Adrenal gland (tissue), 9 donors: ENCODE measurements at regions not wholly inside any gene's neighbourhood (a gene's known extent, or its start where the extent isn't known, plus 50 kb on each side); places are given as distances from the start of the nearest gene placed in this dataset.

Experiments used
- DNase-seq, 7 donors: peaks; one replicate each; pipeline ENCODE4 v3.0.0-alpha.2; 2019 to 2020
- H3K27ac ChIP-seq, 5 donors: fragments of 200-600 bp; sonication (generic) in 4 of 5; 1 replicate in 3 of 5; 2 replicates in 2 of 5; pipeline versions ENCODE4 v1.5.1 to v1.8.0; 2016 to 2020; ENCODE audit warnings: mild to moderate bottlenecking in 1 of 5
- H3K27me3 ChIP-seq: fragments of 200-600 bp; 2 replicates; pipeline ENCODE4 v1.8.0; 2021
- H3K36me3 ChIP-seq, 2 donors: fragments of 200-600 bp; replicated peaks in 1 of 2; 1 replicate in 1 of 2; 2 replicates in 1 of 2; pipeline versions ENCODE4 v1.5.1 to v1.8.0; 2018 to 2022
- H3K4me1 ChIP-seq, 2 donors: fragments of 200-600 bp; replicated peaks in 1 of 2; 1 replicate in 1 of 2; 2 replicates in 1 of 2; pipeline versions ENCODE4 v1.5.1 to v1.8.0; 2018 to 2021
- H3K4me3 ChIP-seq, 4 donors: fragments of 200-600 bp; sonication (generic) in 3 of 4; one replicate each; pipeline ENCODE4 v1.5.1; 2016 to 2018
- H3K9me3 ChIP-seq, 3 donors: fragments of 200-600 bp; sonication (generic) in 1 of 3; replicated peaks in 1 of 3; 1 replicate in 2 of 3; 2 replicates in 1 of 3; pipeline versions ENCODE4 v1.5.1 to v1.8.0; 2016 to 2021
- POLR2A ChIP-seq, 2 donors: fragments of 450-650 bp; IDR thresholded peaks; one replicate each; pipeline ENCODE4 v1.6.1; 2017; ENCODE audit warnings: antibody characterized with exemption in 2 of 2, mild to moderate bottlenecking in 2 of 2, moderate library complexity in 1 of 2
- WGBS, 4 donors: extraction: QIAGEN DNeasy Blood & Tissue Kit in 2 of 4; methylation state at CpG; one replicate each; pipeline versions ENCODE4 v1.1.5 to v1.1.7; 2013 to 2017; 5-methylcytosine and 5-hydroxymethylcytosine counted together
- intact Hi-C, 2 donors: fragments of 100-400 bp; cut with DNase I; formaldehyde crosslinking; loops; one replicate each; pipeline versions ENCODE4 v1.14.1 to v1.15.0; 2022 to 2023
- TF ChIP-seq, protein P1 (sequence below), 6 experiments: fragments of 450-650 bp in 4 of 6; fragments of 200-600 bp in 2 of 6; sonication (generic) in 1 of 6; IDR thresholded peaks; 1 replicate in 5 of 6; 2 replicates in 1 of 6; pipeline versions ENCODE4 v1.5.1 to v1.8.0; 2016 to 2021; ENCODE audit warnings: antibody characterized with exemption in 6 of 6, mild to moderate bottlenecking in 2 of 6, moderate library complexity in 1 of 6
- donor health status: healthy with polysubstance abuse.
- donor health status: Bipolar disorder and iron deficiency.
- donor health status: DM: yes; HTN: yes; CAD: no.
- donor health status: DM: no; HTN: no; CAD: no.
- donor health status: DM: no; HTN: no; CAD: no.

- no peak for TF ChIP-seq POLR2A (IDR thresholded peaks at IDR 0.05)
- TF ChIP-seq, protein P1, sequence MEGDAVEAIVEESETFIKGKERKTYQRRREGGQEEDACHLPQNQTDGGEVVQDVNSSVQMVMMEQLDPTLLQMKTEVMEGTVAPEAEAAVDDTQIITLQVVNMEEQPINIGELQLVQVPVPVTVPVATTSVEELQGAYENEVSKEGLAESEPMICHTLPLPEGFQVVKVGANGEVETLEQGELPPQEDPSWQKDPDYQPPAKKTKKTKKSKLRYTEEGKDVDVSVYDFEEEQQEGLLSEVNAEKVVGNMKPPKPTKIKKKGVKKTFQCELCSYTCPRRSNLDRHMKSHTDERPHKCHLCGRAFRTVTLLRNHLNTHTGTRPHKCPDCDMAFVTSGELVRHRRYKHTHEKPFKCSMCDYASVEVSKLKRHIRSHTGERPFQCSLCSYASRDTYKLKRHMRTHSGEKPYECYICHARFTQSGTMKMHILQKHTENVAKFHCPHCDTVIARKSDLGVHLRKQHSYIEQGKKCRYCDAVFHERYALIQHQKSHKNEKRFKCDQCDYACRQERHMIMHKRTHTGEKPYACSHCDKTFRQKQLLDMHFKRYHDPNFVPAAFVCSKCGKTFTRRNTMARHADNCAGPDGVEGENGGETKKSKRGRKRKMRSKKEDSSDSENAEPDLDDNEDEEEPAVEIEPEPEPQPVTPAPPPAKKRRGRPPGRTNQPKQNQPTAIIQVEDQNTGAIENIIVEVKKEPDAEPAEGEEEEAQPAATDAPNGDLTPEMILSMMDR (IDR thresholded peaks at IDR 0.05) = no peak
- Histone ChIP-seq H3K9me3 (no peaks in the 10 kb centered on the region), H3K36me3 (no peaks in the 10 kb centered on the region), H3K4me1 (no peaks in the 10 kb centered on the region), H3K4me3 (no peak overlapping the region), H3K27me3 (no peaks in the 10 kb centered on the region), H3K27ac (no peak overlapping the region)
- intact Hi-C loops = no loop called here
- DNase-seq = no peak
- 82 to 87% (median 82%) methylated on average over 3 of the region's 3 CpGs for WGBS, 4 donors
These were observed 628.7 kb upstream of the AUTS2 start for GRCh38 chr7:68969571-68969970.

DNA sequence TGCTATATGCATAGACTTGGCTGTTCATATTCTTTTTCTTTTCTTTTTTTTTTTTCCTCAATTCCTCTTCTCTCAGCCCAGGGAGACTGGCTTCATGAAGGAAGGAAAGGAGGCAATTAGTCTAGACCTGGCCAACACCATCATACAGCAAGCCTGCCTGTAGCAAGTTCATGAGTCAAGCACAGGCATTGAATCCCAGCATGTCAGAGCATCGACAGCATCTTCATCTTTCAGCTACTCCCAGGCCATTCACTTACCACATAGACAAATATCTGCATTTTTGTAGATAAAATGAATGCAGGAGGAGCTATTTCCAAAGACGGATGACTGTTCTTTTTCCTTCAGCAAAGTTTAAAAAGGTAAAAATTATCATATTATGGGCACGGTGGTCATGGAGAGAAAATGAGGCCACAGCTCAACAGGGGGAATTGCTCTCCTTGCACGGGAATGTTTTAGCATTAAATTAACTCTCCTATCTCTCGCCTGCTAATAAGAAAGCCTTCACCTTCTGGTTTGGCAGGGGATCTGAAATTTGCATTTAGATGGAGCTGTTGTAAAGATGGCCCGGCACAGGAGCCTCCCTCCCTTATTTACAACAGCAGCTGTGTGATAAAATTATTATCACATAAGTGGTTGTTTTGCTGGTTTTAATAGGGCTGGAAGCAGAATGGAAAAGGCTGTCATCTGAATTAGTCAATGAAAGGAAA, 626.5 kb upstream of the AUTS2 start:
- intact Hi-C loops = no loop called here
- TF ChIP-seq, protein P1 (IDR thresholded peaks at IDR 0.05) = no peak
- no peak for TF ChIP-seq POLR2A (IDR thresholded peaks at IDR 0.05)
- H3K4me3 ChIP-seq = no peak overlapping the region
- WGBS, 4 donors = 55 to 64% (median 63%) methylated on average over 6 of the region's 6 CpGs
- no peaks in the 10 kb centered on the region for H3K36me3 ChIP-seq
- no peaks in the 10 kb centered on the region for H3K4me1 ChIP-seq
- H3K9me3 ChIP-seq = no peaks in the 10 kb centered on the region
- H3K27ac ChIP-seq = no peak overlapping the region
- H3K27me3 ChIP-seq = no peaks in the 10 kb centered on the region
- DNase-seq = no peak

DNA sequence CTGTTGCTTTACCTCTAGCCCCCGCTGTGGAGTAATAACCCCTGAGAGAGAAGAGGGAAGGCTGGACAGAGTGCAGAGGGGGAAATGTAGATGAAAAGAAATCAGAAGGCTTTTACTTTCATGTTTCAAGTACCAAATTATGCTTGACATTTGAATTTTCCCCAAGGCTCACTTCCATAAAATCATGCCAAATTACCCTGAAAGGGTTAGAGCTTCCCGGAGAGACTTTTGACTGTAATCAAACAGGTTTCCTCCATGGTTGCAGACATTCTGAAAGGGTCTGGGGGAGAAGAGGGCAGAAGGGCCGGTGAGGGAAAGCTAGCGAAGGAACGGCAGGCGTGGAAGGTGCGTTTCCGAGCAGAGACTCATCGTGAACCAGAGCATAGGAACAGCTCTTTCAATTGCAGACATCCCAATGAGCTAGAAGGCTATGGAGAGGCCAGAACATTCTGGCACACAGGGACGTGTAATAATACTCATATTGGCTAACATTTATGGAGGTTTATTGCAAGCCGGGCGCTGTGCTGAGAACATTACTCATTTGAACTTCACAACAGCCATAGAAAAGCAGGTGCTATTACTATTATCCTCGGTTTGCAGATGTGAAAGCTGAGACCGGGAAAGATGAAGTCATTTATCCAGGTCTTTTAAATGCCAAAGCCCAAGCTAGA, 620.8 kb upstream of the AUTS2 start:
- TF ChIP-seq, protein P1 (IDR thresholded peaks at IDR 0.05) = no peak
- no peak for TF ChIP-seq POLR2A (IDR thresholded peaks at IDR 0.05)
- no peak for DNase-seq
- no peaks in the 10 kb centered on the region for H3K27me3 ChIP-seq
- WGBS, 4 donors = 65 to 73% (median 70%) methylated on average over 14 of the region's 14 CpGs
- intact Hi-C loops = no loop called here
- no peaks in the 10 kb centered on the region for H3K36me3 ChIP-seq
- H3K27ac ChIP-seq = no peak overlapping the region
- no peak overlapping the region for H3K4me3 ChIP-seq
- no peaks in the 10 kb centered on the region for H3K4me1 ChIP-seq
- H3K9me3 ChIP-seq = no peaks in the 10 kb centered on the region

GRCh38 chr7:68978710-68979109, 619.6 kb upstream of the AUTS2 start:
- TF ChIP-seq, protein P1 (IDR thresholded peaks at IDR 0.05) = no peak
- TF ChIP-seq POLR2A (IDR thresholded peaks at IDR 0.05) = no peak
- intact Hi-C loops = no loop called here

More at GRCh38 chr7:68978710-68979109, 619.6 kb upstream of the AUTS2 start:
- 90 to 96% (median 91%) methylated on average over 4 of the region's 4 CpGs for WGBS, 4 donors
- no peaks in the 10 kb centered on the region for H3K4me1 ChIP-seq
- H3K4me3 ChIP-seq = no peak overlapping the region
- DNase-seq = no peak
- H3K27ac ChIP-seq = no peak overlapping the region
- H3K36me3 ChIP-seq = no peaks in the 10 kb centered on the region
- no peaks in the 10 kb centered on the region for H3K27me3 ChIP-seq
- no peaks in the 10 kb centered on the region for H3K9me3 ChIP-seq
